PC-9 (cell line): ENCODE measurements at regions not wholly inside any gene's neighbourhood (a gene's known extent, or its start where the extent isn't known, plus 50 kb on each side); places are given as distances from the start of the nearest gene placed in this dataset.
"Not testable (repeated sequence)": the region's sequence is repeated elsewhere in the genome, so short reads cannot be mapped to it uniquely, and the experiment has no call there.

Experiments used
- BruUV-seq: library from RNA; stranded (reverse); fragments of 400-500 nt; replicated peaks from 2 replicates; lab custom pipeline; 2021; lab: Mats Ljungman, UMichigan
- CTCF ChIA-PET: fragments of 300-600 bp; sonication (Branson Sonifier 250); formaldehyde crosslinking; loops from one replicate; lab custom pipeline; 2022; ENCODE audit warnings: antibody characterized with exemption; lab: Charles Lee
- POLR2A ChIA-PET: fragments of 300-600 bp; sonication (Branson Sonifier 250); formaldehyde crosslinking; loops from one replicate; lab custom pipeline; 2022; ENCODE audit warnings: antibody characterized with exemption; ENCODE audit not compliant: unreplicated experiment; lab: Charles Lee
- DNase-seq, 2 experiments: peaks; one replicate each; pipeline versions ENCODE4 v3.0.0 to v3.0.0-alpha.2; 2015 to 2022; ENCODE audit warnings: mixed read lengths in 1 of 2
- H2AFZ ChIP-seq: fragments of 200-600 bp; sonication (generic); 2 replicates; pipeline ENCODE4 v1.8.1; 2017; ENCODE audit warnings: antibody characterized with exemption
- H3F3A ChIP-seq: fragments of 200-600 bp; sonication (generic); 2 replicates; pipeline ENCODE4 v1.8.1; 2017; ENCODE audit warnings: antibody characterized with exemption, mild to moderate bottlenecking, low read depth; ENCODE audit not compliant: insufficient read depth
- H3K27ac ChIP-seq: fragments of 200-600 bp; sonication (generic); 2 replicates; pipeline ENCODE4 v1.6.1; 2016; ENCODE audit warnings: mixed run types
- H3K27me3 ChIP-seq: fragments of 200-600 bp; sonication (generic); 2 replicates; pipeline ENCODE4 v1.6.1; 2016; ENCODE audit warnings: low read depth, mixed run types; ENCODE audit not compliant: insufficient read depth
- H3K36me3 ChIP-seq: fragments of 200-600 bp; sonication (generic); 2 replicates; pipeline ENCODE4 v1.6.1; 2016; ENCODE audit warnings: low read depth, mixed run types
- H3K4me1 ChIP-seq: fragments of 200-600 bp; sonication (generic); replicated peaks from 2 replicates; pipeline ENCODE4 v1.6.1; 2016; ENCODE audit warnings: mixed run types; ENCODE audit not compliant: insufficient read depth
- H3K4me2 ChIP-seq: fragments of 200-600 bp; sonication (generic); 2 replicates; pipeline ENCODE4 v1.6.1; 2017; ENCODE audit warnings: mixed run types
- H3K4me3 ChIP-seq: fragments of 200-600 bp; sonication (generic); 2 replicates; pipeline ENCODE4 v1.6.1; 2016; ENCODE audit warnings: mixed run types
- H3K79me2 ChIP-seq: fragments of 200-600 bp; sonication (generic); 2 replicates; pipeline ENCODE4 v1.6.1; 2017; ENCODE audit warnings: low read depth, mixed run types
- H3K9me2 ChIP-seq: fragments of 200-600 bp; sonication (generic); 2 replicates; pipeline ENCODE4 v1.8.1; 2017; ENCODE audit warnings: mild to moderate bottlenecking; ENCODE audit not compliant: insufficient read depth
- H3K9me3 ChIP-seq: fragments of 200-600 bp; sonication (generic); 2 replicates; pipeline ENCODE4 v1.8.1; 2016; ENCODE audit warnings: low read depth; ENCODE audit not compliant: insufficient read depth
- H4K20me1 ChIP-seq: fragments of 200-600 bp; sonication (generic); 2 replicates; pipeline ENCODE4 v1.8.1; 2017; ENCODE audit not compliant: insufficient read depth
- CTCF ChIP-seq: fragments of 200-600 bp; sonication (generic); conservative IDR thresholded peaks from 2 replicates; pipeline ENCODE4 v1.6.1; 2017; ENCODE audit warnings: mixed run types, antibody characterized with exemption, mild to moderate bottlenecking, moderate library complexity
- intact Hi-C: fragments of 100-400 bp; cut with micrococcal nuclease; formaldehyde crosslinking; loops from one replicate; pipeline ENCODE4 v1.10.0; 2022; ENCODE audit not compliant: unreplicated experiment

- intact Hi-C loops, CTCF ChIA-PET, H3K36me3 ChIP-seq, H3K27me3 ChIP-seq, H3K79me2 ChIP-seq, BruUV-seq, H4K20me1 ChIP-seq, H3F3A ChIP-seq, H3K9me3 ChIP-seq, H3K9me2 ChIP-seq, H3K4me1 ChIP-seq, H3K27ac ChIP-seq: not testable (repeated sequence)
- Histone ChIP-seq H3K4me2 (peak overlapping the region; percentile 70), H3K4me3 (peak overlapping the region; percentile 63), H2AFZ (peak overlapping the region; percentile 85)
- DNase-seq: peak; percentile 74 to 81
- POLR2A ChIA-PET: interaction anchor here (0.6 kb wide), 1 partner anchor 856 kb away, joined by 3 read pairs; no protein-coding TSS in a partner anchor
Measured at GRCh38 chr2:132347041-132347780, 69.4 kb upstream of the GPR39 start.

GRCh38 chr2:132349092-132349687 lies 67.4 kb upstream of the GPR39 start:
- DNase-seq: peak; percentile 31 to 38
- H3K4me2 ChIP-seq, H3K27me3 ChIP-seq, BruUV-seq, H3K4me1 ChIP-seq, H3K79me2 ChIP-seq, H3K36me3 ChIP-seq, H4K20me1 ChIP-seq, H3K9me3 ChIP-seq, H2AFZ ChIP-seq, intact Hi-C loops, H3F3A ChIP-seq, H3K9me2 ChIP-seq, H3K27ac ChIP-seq, H3K4me3 ChIP-seq, POLR2A ChIA-PET: not testable (repeated sequence)
- peak; percentile 80 for TF ChIP-seq CTCF
- CTCF ChIA-PET: interaction anchor here (0.6 to 1.9 kb wide), 7 partner anchors 67 to 302 kb away, joined by 3 to 8 read pairs (median 5); partner anchors contain the start of gene GPR39

GRCh38 chr2:132351668-132352067 lies 64.9 kb upstream of the GPR39 start:
- H3K9me2 ChIP-seq, H3F3A ChIP-seq, H3K27ac ChIP-seq, CTCF ChIA-PET, H3K79me2 ChIP-seq, H4K20me1 ChIP-seq, H3K36me3 ChIP-seq, BruUV-seq, DNase-seq, H3K9me3 ChIP-seq, POLR2A ChIA-PET, H3K4me3 ChIP-seq, H3K27me3 ChIP-seq, H3K4me1 ChIP-seq: not testable (repeated sequence)
- peak overlapping the region; percentile 8; the same call in 1 of the 2 replicates for H2AFZ ChIP-seq
- H3K4me2 ChIP-seq: peak overlapping the region; percentile 77; the same call in 1 of the 2 replicates
- intact Hi-C loops: loop anchor here (2.0 kb wide), 1 partner anchor 65 kb away; the partner anchor contains the start of gene GPR39

DNA sequence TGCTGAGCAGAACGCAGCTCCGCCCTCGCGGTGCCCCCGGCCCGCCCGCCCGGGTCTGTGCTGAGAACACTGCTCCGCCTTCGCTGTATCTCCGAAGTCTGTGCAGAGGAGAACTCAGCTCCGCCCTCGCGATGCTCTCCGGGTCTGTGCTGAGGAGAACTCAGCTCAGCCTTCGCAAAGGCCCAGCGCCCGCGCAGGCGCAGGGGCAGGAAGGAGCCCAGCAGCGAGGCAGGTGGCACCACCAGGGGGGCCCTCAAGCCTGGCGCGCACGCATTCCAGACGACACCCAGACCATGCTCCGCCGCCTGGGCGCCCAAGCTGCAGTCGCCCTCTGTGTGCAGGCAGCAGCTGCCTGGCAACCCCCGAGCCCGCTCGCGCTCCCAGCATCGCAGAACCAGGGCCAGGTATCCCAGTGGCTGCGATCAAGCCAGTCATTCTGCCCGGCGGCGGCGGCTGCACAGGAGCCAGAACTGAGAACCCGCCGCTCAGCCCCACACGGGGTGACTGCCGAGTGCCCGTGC lies 64.1 kb upstream of the GPR39 start:
- CTCF ChIA-PET: interaction anchor here (0.8 kb wide), 1 partner anchor 63 kb away, joined by 3 read pairs; no protein-coding TSS in a partner anchor

GRCh38 chr2:132353380-132353779 lies 63.2 kb upstream of the GPR39 start:
- H3K36me3 ChIP-seq, CTCF ChIA-PET, H3K27ac ChIP-seq, H3K4me1 ChIP-seq, H3K27me3 ChIP-seq, BruUV-seq, H3K9me3 ChIP-seq, POLR2A ChIA-PET, H3K79me2 ChIP-seq, H3F3A ChIP-seq, H3K9me2 ChIP-seq, H4K20me1 ChIP-seq: not testable (repeated sequence)
- intact Hi-C loops: loop anchor here (2.0 kb wide), 1 partner anchor 63 kb away; the partner anchor contains the start of gene GPR39
- Histone ChIP-seq H2AFZ (peak overlapping the region; percentile 79), H3K4me2 (peak overlapping the region; percentile 77), H3K4me3 (peak overlapping the region; percentile 59; the same call in 1 of the 2 replicates)
- DNase-seq: peak in 1 of 2 experiments; percentile 48

More for the DNA sequence above, 64.1 kb upstream of the GPR39 start:
- POLR2A ChIA-PET: interaction anchor here (0.6 kb wide), 1 partner anchor 64 kb away, joined by 4 read pairs; the partner anchor contains the start of gene GPR39
- not testable (repeated sequence) for H3K79me2 ChIP-seq, H3F3A ChIP-seq, H3K36me3 ChIP-seq, H4K20me1 ChIP-seq, BruUV-seq, H3K9me2 ChIP-seq, H3K27me3 ChIP-seq, H3K27ac ChIP-seq, H3K9me3 ChIP-seq, H3K4me1 ChIP-seq
- intact Hi-C loops: loop anchor here (2.0 kb wide), 1 partner anchor 64 kb away; the partner anchor contains the start of gene GPR39
- peak overlapping the region; percentile 59 for H3K4me3 ChIP-seq
- H2AFZ ChIP-seq: peak overlapping the region; percentile 79; the same call in 1 of the 2 replicates
- peak; percentile 73 to 84 for DNase-seq
- peak overlapping the region; percentile 77 for H3K4me2 ChIP-seq

- CTCF ChIA-PET, H3K4me1 ChIP-seq, H3F3A ChIP-seq, BruUV-seq, H3K9me2 ChIP-seq, H4K20me1 ChIP-seq, H3K27ac ChIP-seq, H2AFZ ChIP-seq, H3K79me2 ChIP-seq, H3K36me3 ChIP-seq, H3K27me3 ChIP-seq, POLR2A ChIA-PET, intact Hi-C loops, H3K4me2 ChIP-seq, H3K4me3 ChIP-seq, DNase-seq: not testable (repeated sequence)
- H3K9me3 ChIP-seq: 0 out of 2 replicates have a peak, but pooled peaks cover 14% of the 10 kb centered on the region
Measured at GRCh38 chr2:132360964-132361363, 55.6 kb upstream of the GPR39 start.
